ENCODE measurements at regions not wholly inside any gene's neighbourhood (a gene's known extent, or its start where the extent isn't known, plus 50 kb on each side); places are given as distances from the start of the nearest gene placed in this dataset.

DNA sequence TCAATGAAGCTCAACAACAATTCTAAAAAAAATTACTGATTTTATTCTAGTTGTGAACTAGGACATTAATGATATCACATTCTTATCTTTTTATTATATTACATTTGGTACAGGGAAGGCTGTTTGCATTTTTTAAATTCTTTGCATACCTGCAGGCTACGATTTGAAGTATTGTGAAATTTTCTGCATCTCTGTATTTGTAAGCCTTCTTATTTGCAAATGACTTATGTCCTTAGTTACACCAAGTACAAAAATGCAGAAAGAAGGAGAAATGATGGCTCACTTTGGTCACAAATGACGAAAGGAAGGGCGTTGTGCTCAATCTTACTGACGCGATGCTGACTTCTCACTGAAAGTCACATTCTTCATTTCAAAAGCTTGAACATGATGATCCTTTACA, 227.5 kb upstream of the SOX11 start:
- no peak for DNase-seq

DNA sequence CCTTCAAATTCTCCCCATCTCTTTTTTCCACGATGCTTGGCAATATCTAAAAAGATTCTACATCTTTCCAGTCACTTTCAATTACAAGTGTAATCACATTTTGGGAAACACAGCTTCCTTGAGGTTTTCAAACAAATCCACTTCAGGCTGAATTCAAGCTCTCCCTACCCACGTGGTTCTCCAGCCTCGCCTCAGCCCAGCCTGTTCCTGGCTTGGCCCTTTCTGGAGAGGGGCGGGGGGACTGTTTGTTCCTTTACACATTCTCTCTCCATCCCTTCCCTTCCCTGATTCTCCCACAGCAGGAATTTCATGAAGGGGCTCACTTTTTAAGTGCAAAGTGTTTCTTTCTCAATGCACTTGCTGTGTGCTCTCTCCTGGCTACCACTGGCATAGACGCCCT, 226.3 kb upstream of the SOX11 start:
- DNase-seq = no peak

DNA sequence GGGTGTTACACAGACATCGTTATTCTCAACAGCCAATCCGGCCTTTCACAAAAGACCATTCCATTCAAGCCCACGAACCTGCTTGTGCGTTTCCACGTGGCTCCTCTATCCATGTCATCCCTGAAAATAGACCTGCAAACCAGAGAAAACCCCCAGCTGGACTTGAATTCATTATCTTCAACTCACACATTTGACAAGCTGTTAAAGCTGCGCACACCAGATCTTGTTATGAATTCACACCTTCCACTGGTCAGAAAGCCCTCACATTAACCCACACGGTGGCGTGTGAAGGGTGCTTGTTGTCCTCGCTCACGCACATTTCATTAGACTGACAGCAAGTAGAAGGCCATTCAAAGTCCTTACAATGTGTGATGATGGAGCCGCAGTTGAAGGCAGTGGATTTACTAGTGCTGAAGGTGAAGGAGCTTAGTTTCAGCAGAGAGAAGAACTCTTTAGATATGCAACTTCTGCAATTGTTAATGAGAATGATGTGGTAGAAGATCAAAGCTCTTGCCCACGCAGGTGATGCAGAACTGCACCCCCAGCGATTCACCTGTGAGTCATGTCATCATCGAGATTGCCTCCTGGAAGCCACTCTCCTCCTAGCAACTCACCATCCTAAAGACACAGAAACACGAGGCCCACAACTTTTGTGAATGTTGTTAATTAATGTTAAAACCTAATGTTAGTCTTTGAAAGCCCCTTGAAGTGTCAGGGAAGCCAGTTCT, 224.8 kb upstream of the SOX11 start:
- DNase-seq = no peak

DNA sequence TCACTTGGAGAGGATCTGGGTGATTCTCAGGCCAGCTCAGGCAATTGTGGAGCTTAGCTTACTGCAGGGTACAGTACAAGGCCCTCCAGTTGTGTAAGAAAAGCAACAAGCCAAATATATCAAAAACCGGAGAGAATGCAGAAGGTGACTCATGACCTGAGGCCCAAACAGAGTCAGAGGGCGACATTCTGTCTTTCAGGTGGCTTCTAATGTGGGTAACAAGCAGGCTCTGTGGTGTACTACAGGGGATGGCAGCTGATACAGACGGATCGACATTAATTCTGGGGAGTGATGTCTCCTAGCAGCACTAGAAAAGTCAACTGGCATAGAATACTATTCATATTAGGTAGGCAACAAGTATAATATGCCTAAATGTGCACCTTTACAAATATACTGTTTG, 219.5 kb upstream of the SOX11 start:
- DNase-seq = no peak

DNA sequence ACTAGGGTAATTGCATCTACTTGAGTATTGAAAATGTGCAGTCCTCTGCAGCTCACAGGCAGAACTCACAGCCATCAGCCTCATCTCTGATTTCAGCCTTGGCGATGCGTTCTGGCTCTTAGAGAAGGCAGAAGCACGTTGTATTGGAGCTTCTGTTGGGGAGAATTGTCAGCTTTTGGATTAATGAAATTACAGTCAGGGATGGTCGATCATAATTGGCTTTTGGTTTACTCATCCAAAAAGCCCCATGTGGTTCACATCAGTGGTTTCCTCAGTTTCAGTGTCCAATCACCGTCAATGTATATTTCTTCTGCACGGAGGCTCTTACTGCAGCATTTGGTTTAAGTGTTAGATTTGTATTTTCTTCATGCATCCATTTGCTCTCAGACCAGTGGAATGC, 218.5 kb upstream of the SOX11 start:
- DNase-seq = no peak

DNA sequence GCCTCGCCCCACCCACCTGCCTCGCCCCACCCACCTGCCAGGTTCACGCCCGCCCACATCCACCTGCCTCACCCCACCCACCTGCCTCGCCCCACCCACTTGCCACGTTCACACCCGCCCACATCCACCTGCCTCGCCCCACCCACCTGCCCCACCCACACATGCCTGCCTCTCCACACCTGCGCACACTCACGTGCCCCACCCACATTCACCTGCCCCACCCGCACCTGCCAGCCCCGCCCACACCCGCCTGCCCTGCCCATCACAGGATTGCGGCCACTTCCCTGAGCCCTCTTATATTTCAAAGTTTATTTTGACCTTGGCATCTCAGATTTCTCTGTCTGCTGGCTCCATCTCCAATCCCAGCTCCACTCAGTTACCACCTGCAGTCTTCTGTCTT, 217.5 kb upstream of the SOX11 start:
- no peak for DNase-seq

DNA sequence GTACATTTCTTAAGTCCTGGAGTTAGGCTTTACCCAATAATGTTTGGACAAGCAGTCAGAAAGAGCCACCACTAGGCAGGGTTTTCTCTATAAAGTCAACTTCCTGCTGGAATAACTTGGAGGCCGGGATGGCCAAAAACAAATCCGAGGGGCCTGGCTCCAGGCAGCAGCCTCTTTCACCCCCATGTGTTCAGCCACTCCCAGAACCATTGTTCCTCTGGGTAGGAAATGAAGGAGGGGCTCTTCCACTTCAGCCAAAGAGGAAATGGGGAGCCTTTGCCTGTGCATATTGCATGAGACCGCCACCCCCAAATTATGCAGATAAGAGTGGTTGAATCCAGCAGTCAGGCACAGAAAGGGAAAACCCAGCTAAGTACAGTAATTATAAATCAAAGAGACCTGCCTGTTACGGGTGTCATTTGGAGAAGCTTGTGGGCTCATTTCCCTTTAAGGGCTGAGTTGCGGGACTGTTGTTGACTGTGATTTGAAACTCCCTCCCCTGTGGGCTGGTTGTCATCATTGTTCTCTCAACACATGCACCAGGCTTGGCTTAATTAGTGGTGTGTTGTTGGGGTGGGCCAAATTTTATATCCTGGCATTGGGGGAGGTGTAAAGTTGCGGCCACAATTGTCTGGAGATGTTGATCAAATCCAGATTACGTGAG, 212.8 kb upstream of the SOX11 start:
- no peak for DNase-seq

DNA sequence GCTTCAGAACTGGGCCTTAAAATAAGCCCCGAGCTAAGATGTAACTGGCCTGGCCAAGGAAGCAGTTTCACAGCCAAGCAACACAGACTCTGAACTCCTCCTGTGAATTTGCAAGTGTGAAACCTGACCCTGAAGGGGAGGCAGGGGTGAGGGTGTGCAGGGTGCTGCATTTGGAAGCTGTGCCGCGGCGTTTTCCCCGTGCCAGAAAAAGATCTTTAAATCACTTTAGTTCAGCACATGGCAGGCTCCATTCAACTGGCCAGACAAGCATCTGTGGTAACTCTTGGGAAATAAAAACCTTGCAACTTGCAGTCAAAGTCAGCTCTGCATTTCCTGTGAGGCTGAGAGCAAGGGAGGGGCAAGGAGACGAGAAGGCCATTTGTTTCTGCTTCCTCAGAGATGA, 209.3 kb upstream of the SOX11 start:
- DNase-seq = no peak

DNA sequence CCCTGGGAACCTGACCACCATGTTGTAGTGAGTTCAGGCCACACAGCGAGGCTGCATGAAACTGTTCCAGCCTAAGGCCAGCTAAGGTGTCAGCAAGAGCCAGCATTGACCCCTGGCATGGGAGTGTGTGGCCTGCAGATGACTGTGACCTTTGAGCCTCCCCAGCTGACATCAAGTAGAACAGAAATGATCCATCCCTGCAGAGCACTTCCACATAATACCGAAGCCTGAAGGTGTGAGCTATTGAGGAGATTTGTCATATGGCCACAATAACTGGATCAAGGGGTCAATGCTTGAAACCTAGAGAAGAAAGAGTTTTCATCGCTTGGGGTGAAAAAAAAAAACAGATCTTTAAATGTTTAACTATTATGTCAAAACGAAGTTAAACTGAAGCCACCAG, 207.3 kb upstream of the SOX11 start:
- no peak for DNase-seq

DNA sequence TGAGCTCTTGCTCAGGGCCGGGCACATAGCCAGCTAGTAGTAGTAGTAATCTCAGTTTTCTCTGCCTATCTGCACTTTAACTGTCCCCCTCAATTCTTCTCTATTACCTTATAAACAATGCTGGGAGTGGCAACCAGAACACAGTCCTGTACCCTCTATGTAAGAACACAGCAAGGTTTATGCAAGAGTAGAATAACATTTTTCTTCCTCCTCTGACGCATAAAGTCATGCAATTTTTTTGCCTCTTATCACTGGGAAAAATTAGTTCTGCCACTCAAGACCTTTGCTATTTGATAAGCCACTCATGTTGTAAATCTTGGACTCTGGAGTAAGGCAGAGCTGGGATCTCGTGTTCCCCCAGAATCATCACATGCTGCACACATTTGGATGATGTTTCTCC, 200.7 kb upstream of the SOX11 start:
- DNase-seq = no peak

DNA sequence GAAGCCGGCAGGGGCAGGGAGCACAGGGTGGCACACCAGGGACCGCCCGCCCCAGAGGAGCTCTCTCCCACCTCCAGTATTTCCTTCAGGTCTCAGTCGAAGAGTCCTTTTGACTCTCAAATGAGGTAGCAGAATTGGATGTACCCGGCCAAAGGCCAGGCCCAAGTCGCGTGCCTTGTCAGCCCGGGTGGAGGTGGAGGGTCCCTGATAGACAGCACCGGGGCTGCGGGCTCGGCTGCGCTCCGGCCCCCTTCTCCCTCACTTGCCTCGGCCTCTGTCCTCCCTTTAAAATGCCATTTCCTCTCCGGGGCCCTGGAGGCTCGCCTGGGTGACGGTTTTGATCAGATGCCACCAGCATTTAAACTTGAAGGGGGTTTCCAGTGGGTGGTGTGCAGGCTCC, 198.9 kb upstream of the SOX11 start:
- DNase-seq = no peak

DNA sequence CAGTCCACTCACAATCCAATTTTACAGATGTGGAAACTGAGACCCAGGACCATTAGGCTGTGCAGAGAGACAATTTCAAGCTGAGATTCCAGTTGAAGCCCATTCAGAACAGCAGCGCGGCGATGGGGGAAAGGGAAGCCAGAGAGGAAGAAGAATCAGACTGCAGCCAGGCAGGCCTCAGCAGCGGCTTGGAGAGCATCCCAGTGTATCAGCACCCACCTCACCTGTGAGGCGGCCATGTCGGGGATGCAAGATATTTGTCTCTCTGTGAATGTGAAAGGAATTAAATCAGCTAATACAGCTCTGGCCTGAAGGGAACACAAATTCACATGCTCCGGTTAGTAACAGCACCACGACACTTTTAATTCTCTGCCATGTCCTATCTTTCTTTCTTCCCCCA, 198.0 kb upstream of the SOX11 start:
- no peak for DNase-seq

DNA sequence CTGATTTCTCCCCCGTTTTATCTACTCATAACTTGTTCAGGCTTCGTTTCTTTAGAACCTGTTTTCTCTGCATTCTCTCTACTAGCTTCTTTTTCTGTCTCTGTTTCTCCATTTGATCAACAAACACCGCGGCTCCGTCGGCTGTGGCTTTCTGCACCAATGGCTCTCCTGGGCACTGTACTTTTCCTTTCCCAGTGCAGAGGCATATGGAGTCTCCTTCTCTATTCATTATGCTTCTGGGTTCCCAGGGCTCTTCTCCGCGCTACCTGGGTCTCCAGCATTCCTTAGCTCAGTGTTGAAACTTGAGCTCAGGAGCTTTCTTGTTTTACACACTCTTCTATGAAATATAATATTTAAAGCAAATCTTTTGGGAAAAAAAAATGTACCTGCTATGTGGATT, 196.6 kb upstream of the SOX11 start:
- no peak for DNase-seq

DNA sequence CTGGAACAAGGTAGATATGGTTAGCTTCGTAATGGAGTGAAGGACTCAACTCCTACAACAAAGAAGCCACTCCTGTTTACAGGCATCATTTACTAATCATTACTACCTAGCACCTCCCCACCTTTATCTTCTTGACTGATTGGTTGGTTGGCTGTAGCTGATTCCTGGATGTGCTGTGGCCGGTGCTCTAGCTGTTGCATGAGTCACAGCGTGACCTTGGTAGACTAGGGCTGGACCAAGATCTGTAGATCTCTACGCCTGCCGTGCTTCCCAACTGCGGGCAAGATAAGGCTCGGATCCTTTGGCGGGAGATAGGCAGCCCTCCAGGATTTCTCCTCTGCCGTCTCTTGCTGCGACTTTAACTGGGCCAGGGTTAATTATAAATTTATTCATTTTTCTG, 194.3 kb upstream of the SOX11 start:
- no peak for DNase-seq

DNA sequence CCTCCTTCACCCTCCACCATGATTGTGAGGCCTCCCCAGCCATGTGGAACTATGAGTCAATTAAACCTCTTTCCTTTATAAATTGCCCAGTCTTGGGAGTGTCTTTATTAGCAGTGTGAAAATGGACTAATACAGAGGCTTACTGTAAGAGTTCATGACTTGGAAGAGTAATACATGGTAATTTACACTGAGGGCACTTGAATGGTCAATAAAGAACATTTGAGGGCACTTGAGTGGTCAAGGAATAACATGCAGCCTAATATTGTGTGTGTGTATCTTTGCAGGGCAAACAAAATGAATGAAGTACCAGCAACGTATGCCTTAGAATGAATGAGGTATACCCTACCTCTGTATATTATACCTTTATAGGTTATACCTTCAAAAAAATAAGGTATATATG, 190.4 kb upstream of the SOX11 start:
- DNase-seq = no peak

DNA sequence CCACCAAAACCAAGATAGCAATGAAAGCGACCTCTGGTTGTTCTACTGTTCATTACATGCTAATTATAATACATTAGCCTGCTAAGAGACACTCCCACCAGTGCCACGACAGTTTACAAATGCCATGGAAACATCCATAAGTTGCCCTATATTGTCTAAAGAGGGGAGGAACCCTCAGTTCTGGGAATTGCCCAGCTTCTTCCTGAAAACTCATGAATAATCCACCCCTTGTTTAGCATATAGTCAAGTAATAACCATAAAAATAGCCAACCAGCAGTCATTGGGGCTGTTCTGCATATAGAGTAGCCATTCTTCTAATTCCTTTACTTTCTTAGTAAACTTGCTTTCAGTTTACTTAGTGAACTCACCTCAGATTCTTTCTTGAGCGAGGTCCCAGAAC, 189.8 kb upstream of the SOX11 start:
- DNase-seq = no peak

DNA sequence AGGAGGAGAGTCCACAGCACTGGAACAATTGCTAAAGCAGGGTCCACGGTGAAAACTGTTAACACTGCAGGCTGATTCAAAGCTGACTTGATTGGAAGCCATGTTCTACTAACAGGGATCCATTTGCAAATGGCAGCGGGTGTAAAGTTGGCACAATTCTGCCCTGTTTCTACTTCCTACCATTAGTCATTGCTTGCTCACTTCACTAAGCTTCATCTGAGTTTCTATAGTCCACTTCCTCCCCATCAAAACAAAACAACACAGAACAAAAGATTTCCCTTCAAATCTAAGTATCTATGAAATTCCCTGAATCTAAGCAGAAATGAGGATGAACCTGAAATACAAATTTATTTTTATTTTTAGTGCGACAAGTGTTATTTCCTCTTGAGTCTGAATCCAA, 187.4 kb upstream of the SOX11 start:
- DNase-seq = no peak

DNA sequence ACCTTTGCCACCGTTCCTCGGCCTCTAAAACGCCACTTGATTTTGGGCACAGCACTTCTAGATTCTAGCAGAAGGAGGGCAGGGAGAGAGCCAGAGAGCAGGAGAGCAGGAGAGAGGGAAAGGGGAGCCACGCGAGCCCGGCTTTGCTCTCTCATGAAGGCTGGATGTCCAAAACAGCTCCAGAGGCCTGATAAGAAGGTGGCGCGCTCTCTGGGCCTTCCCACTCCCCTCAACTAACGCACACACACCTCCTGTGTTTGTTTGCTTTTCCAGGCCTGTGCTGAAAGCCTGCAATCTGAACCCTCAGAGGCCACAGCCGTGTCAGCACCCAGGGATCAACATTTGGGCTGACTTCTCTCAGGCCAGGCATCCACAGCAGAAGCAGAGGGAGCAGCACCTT, 184.8 kb upstream of the SOX11 start:
- no peak for DNase-seq

DNA sequence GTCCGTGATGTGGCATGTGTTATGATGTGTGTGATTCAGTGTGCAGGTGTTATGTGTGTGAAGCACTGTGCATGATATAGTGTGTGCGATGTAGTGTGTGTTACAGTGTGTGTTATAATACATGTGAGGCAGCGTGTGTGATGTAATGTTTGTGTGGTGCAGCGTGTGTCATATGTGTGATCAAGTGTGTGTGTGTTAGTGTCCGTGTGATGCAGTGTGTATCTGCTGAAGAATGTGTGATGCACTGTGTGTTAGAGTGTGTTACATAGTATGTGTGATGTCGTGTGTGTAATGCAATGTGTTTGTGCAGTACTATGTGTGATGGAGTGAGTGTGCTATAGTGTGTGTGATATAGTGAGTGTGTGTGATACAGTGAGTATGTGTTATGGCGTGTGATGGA, 182.8 kb upstream of the SOX11 start:
- DNase-seq = no peak

DNA sequence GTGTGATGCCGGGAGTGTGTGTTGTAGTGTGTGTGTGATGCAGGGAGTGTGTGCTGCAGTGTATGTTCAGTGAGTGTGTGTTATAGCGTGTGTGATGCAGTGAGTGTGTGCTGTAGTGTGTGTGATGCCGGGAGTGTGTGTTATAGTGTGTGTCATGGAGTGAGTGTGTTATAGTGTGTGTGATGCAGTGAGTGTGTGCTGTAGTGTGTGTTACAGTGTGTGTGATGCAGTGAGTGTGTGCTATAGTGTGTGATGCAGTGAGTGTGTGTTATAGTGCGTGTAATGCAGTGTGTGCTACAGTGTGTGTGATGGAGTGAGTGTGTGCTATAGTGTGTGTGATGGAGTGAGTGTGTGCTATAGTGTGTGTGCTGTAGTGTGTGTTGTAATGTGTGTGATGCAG, 182.1 kb upstream of the SOX11 start:
- DNase-seq = no peak

DNA sequence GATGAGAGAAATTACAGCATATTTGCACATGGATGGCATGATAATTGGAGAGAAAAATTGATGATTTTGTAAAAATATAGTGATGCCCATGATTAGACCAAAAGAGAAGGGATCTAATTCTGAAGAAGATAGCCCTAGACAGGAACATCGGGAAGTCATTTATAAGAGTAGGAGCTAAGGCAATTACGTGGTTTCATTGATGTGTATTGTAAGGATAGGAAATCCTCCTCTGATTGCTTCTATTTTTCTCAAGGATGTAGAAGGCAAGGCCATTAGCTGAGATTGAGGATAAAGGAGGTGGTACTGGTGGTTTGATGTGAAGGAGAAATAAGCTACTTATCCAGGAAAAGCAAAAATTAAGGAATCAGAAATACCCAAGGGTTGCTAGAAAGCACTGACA, 176.5 kb upstream of the SOX11 start:
- no peak for DNase-seq

DNA sequence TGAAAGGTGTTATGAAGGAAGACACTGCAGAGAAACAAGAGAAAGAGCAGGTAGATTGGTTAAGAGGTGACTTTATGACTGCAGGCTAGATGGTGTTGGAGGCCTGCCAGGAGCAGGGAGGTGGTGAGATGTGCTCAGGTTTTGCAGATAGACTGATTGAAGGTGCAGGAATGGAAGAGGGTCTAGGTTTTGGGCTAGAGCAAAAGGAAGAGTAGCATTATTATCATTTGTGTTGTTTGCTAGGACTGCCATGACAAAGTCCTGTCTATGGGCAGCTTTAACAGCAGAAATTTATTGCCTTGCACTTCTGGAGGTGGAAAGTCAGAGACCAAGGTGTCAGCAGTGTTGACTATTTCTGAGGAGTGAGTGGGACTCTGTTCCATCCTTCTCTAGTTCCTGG, 172.9 kb upstream of the SOX11 start:
- DNase-seq = no peak

DNA sequence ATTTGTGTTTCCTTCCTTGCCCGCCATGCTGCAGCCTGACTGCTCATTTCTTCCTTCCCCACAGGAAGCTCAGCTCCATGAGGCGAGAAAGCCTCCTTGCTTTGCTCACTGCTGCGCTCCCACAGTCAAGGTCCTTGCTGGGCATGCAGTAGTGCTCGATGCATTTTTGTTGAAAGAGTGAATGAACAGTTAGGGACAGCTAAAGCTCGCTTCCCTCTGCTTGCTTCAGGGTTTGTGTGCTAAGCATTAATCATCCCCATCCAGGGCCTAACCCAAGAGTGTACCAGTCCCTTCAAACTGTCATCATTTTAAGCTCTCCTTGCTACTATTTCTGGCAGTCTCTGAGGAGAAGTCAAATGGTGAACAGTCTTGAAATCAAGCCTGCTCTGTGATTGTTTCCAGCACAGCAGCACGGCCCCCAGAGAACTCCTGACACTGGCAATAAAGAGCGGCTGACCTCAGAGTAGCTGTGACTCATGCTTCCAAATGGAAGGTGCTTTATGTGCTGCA, 171.7 kb upstream of the SOX11 start:
- DNase-seq = no peak

DNA sequence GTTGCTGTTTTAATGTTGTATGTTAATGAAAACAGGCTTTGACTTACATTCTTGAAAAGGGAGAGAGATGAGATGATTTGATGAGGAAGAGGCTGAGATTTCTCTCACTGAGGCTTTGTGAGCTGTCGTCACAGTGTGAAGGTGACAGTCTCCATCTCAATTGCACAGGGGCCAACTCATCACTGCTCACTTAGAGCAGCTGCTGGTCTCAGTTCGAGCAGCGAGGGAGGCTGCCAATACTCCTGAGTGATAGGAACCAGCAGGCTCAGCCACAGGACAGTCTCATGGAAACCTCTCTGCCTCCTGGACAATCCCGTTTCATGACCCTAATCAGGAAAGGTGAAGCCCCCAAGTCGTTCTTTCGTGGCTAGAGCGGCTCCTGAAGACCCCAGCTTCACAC, 170.7 kb upstream of the SOX11 start:
- DNase-seq = no peak

DNA sequence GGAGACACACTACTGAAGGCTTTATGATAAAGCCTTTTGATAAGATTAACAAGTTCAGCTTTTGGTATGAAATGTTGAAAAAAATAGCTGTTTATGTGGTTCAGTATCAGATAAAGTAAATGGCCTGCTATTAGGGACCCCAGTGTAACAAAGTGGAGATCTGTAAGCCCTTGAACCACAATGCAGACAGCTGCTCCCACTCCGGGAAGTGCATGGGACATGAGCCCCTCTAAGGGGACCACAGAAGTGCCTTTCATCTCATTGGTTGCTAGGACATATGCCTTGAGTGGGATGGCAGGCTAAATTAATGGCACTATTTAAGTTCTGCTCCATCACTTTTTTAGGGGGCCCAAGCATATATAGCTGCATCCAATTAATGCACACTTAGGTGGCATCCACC, 167.6 kb upstream of the SOX11 start:
- DNase-seq = no peak
